Panc1 (cell line): ENCODE measurements at regions not wholly inside any gene's neighbourhood (a gene's known extent, or its start where the extent isn't known, plus 50 kb on each side); places are given as distances from the start of the nearest gene placed in this dataset.

Source experiments
- CTCF ChIP-seq: fragments of 450-650 bp; IDR thresholded peaks from 2 replicates; pipeline ENCODE4 v1.5.1; 2017; ENCODE audit warnings: mild to moderate bottlenecking
- REST ChIP-seq, 2 experiments: IDR thresholded peaks; 2 replicates each; pipeline ENCODE4 v1.6.1; 2011 to 2012; ENCODE audit warnings: low read depth in 2 of 2, control low read depth in 1 of 2, low read length in 1 of 2, mild to moderate bottlenecking in 1 of 2, moderate library complexity in 1 of 2; ENCODE audit not compliant: insufficient read depth in 1 of 2
- TCF7L2 ChIP-seq: IDR thresholded peaks from 2 replicates; pipeline ENCODE4 v1.6.1; 2011; ENCODE audit warnings: mild to moderate bottlenecking, low read depth, low read length, inconsistent platforms

- TF ChIP-seq CTCF (no peak), TCF7L2 (no peak), REST (IDR thresholded peaks at IDR 0.05; ENCODE audit: insufficient read depth in 1 of 2, low read depth in 2 of 2, low read length in 1 of 2) (no peak)
Observed at GRCh38 chr14:34277191-34277590, 184.8 kb downstream of the SPTSSA start.
